H9 (cell line): ENCODE measurements at regions not wholly inside any gene's neighbourhood (a gene's known extent, or its start where the extent isn't known, plus 50 kb on each side); places are given as distances from the start of the nearest gene placed in this dataset.

Source experiments
- DNase-seq: peaks from one replicate; pipeline ENCODE4 v3.0.0-alpha.2; 2017
- H2AFZ ChIP-seq: one replicate; pipeline ENCODE4 v1.6.1; 2013; ENCODE audit warnings: mild to moderate bottlenecking, low read length, control low read depth, moderate library complexity
- H2AK5ac ChIP-seq: 2 replicates; pipeline ENCODE4 v1.6.1; 2013; ENCODE audit warnings: low read length, control low read depth, mixed read lengths; ENCODE audit not compliant: insufficient read length
- H2BK120ac ChIP-seq: one replicate; pipeline ENCODE4 v1.6.1; 2013; ENCODE audit warnings: low read depth, mild to moderate bottlenecking, low read length, control low read depth, inconsistent platforms; ENCODE audit not compliant: poor library complexity, severe bottlenecking
- H2BK12ac ChIP-seq: 2 replicates; pipeline ENCODE4 v1.6.1; 2013; ENCODE audit warnings: low read length, control low read depth, mixed read lengths, low read depth; ENCODE audit not compliant: insufficient read length
- H2BK15ac ChIP-seq: 2 replicates; pipeline ENCODE4 v1.6.1; 2013; ENCODE audit warnings: low read depth, low read length, control low read depth
- H2BK20ac ChIP-seq: one replicate; pipeline ENCODE4 v1.6.1; 2013; ENCODE audit warnings: low read depth, mild to moderate bottlenecking, low read length, control low read depth, inconsistent platforms; ENCODE audit not compliant: poor library complexity, severe bottlenecking
- H2BK5ac ChIP-seq: 2 replicates; pipeline ENCODE4 v1.6.1; 2013; ENCODE audit warnings: low read length, control low read depth, mixed read lengths; ENCODE audit not compliant: insufficient read length
- H3K14ac ChIP-seq: 2 replicates; pipeline ENCODE4 v1.6.1; 2013; ENCODE audit warnings: low read length, control low read depth; ENCODE audit not compliant: insufficient read depth
- H3K18ac ChIP-seq: 2 replicates; pipeline ENCODE4 v1.6.1; 2013; ENCODE audit warnings: low read depth, mild to moderate bottlenecking, mixed read lengths, low read length, control low read depth; ENCODE audit not compliant: insufficient read length
- H3K23ac ChIP-seq: 2 replicates; pipeline ENCODE4 v1.6.1; 2013; ENCODE audit warnings: low read length, control low read depth, mixed read lengths, low read depth; ENCODE audit not compliant: insufficient read length
- H3K23me2 ChIP-seq: 2 replicates; pipeline ENCODE4 v1.6.1; 2013; ENCODE audit warnings: low read depth, mild to moderate bottlenecking, mixed read lengths, low read length, control low read depth; ENCODE audit not compliant: insufficient read length, poor library complexity, severe bottlenecking
- H3K27ac ChIP-seq: 2 replicates; pipeline ENCODE4 v1.5.1; 2013; ENCODE audit warnings: low read length, control low read depth, mixed read lengths, low read depth; ENCODE audit not compliant: insufficient read length
- H3K27me3 ChIP-seq: 2 replicates; pipeline ENCODE4 v1.6.1; 2013; ENCODE audit warnings: low read length, control low read depth, inconsistent platforms; ENCODE audit not compliant: insufficient read depth
- H3K4ac ChIP-seq: 2 replicates; pipeline ENCODE4 v1.6.1; 2013; ENCODE audit warnings: low read depth, mild to moderate bottlenecking, control low read depth, inconsistent platforms, low read length, moderate library complexity
- H3K4me1 ChIP-seq: 2 replicates; pipeline ENCODE4 v1.6.1; 2013; ENCODE audit warnings: low read length, control low read depth, inconsistent platforms; ENCODE audit not compliant: insufficient read depth
- H3K4me2 ChIP-seq: 2 replicates; pipeline ENCODE4 v1.6.1; 2013; ENCODE audit warnings: low read length, control low read depth, mixed read lengths; ENCODE audit not compliant: insufficient read length, insufficient read depth
- H3K56ac ChIP-seq: 2 replicates; pipeline ENCODE4 v1.6.1; 2013; ENCODE audit warnings: low read depth, mild to moderate bottlenecking, mixed read lengths, low read length, control low read depth; ENCODE audit not compliant: insufficient read length
- H3K79me1 ChIP-seq: 2 replicates; pipeline ENCODE4 v1.6.1; 2013; ENCODE audit warnings: low read depth, mild to moderate bottlenecking, moderate library complexity, low read length, control low read depth, inconsistent platforms; ENCODE audit not compliant: insufficient read depth, poor library complexity, severe bottlenecking
- H3K79me2 ChIP-seq: 2 replicates; pipeline ENCODE4 v1.6.1; 2013; ENCODE audit warnings: low read length, control low read depth, inconsistent platforms; ENCODE audit not compliant: insufficient read depth
- H3K9ac ChIP-seq: 2 replicates; pipeline ENCODE4 v1.6.1; 2013; ENCODE audit warnings: low read length, control low read depth, mixed read lengths; ENCODE audit not compliant: insufficient read length; ENCODE audit errors: extremely low read depth
- H3K9me3 ChIP-seq: one replicate; pipeline ENCODE4 v1.6.1; 2013; ENCODE audit warnings: low read depth, low read length, inconsistent platforms; ENCODE audit not compliant: control insufficient read depth
- H3T11ph ChIP-seq: one replicate; pipeline ENCODE4 v1.6.1; 2013; ENCODE audit warnings: mild to moderate bottlenecking, low read length, control low read depth, inconsistent platforms
- H4K20me1 ChIP-seq: one replicate; pipeline ENCODE4 v1.6.1; 2013; ENCODE audit not compliant: control insufficient read depth, insufficient read length, insufficient read depth
- H4K5ac ChIP-seq: 2 replicates; pipeline ENCODE4 v1.6.1; 2013; ENCODE audit warnings: low read depth, mild to moderate bottlenecking, mixed read lengths, low read length, control low read depth; ENCODE audit not compliant: insufficient read length
- H4K8ac ChIP-seq: replicated peaks from 2 replicates; pipeline ENCODE4 v1.6.1; 2013; ENCODE audit warnings: low read length, control low read depth, mixed read lengths, low read depth; ENCODE audit not compliant: insufficient read length
- H4K91ac ChIP-seq: 2 replicates; pipeline ENCODE4 v1.6.1; 2013; ENCODE audit warnings: low read depth, mild to moderate bottlenecking, moderate library complexity, mixed read lengths, low read length, control low read depth; ENCODE audit not compliant: insufficient read length
- H3K27ac Mint-ChIP-seq, 3 experiments: 2 replicates in 2 of 3; 3 replicates in 1 of 3; pipeline ENCODE4 v1.8.0; 2020 to 2021; ENCODE audit warnings: mixed read lengths in 3 of 3, mild to moderate bottlenecking in 1 of 3, moderate library complexity in 1 of 3
- H3K27me3 Mint-ChIP-seq: 2 replicates; pipeline ENCODE4 v1.8.0; 2021; ENCODE audit warnings: low read depth, mild to moderate bottlenecking, moderate library complexity, mixed read lengths
- H3K36me3 Mint-ChIP-seq, 3 experiments: 2 replicates in 2 of 3; 3 replicates in 1 of 3; pipeline ENCODE4 v1.8.0; 2020 to 2021; ENCODE audit warnings: low read depth in 3 of 3, mixed read lengths in 3 of 3; ENCODE audit not compliant: insufficient read depth in 1 of 3
- H3K4me1 Mint-ChIP-seq, 2 experiments: 2 replicates each; pipeline ENCODE4 v1.8.0; 2020; ENCODE audit warnings: mixed read lengths in 2 of 2
- H3K4me3 Mint-ChIP-seq, 2 experiments: 2 replicates in 1 of 2; 3 replicates in 1 of 2; pipeline ENCODE4 v1.8.0; 2020 to 2021; ENCODE audit warnings: mild to moderate bottlenecking in 2 of 2, mixed read lengths in 2 of 2, moderate library complexity in 1 of 2
- H3K9me3 Mint-ChIP-seq, 2 experiments: 2 replicates in 1 of 2; 3 replicates in 1 of 2; pipeline ENCODE4 v1.8.0; 2020; ENCODE audit warnings: mild to moderate bottlenecking in 2 of 2, mixed read lengths in 2 of 2, moderate library complexity in 1 of 2
- CTCF ChIP-seq: fragments of 200-600 bp; sonication (generic); conservative IDR thresholded peaks from 3 replicates; pipeline ENCODE4 v1.8.0; 2021; ENCODE audit warnings: antibody characterized with exemption, mild to moderate bottlenecking

- no peak for TF ChIP-seq CTCF
- H2AFZ ChIP-seq, result no peak overlapping the region
- no peaks in the 10 kb centered on the region for H3K79me1 ChIP-seq
- no peak for DNase-seq
- H3K4me2 ChIP-seq, result no peak overlapping the region
- H3K23me2 ChIP-seq, result no peaks in the 10 kb centered on the region
- no peak overlapping the region for H3T11ph ChIP-seq
- no peak overlapping the region for H2BK15ac ChIP-seq
- H3K27ac ChIP-seq, result no peak overlapping the region
- no peaks in the 10 kb centered on the region for H3K27me3 ChIP-seq
- Mint-ChIP-seq H3K9me3 (no peaks in the 10 kb centered on the region), H3K27ac (no peak overlapping the region; a peak in 1 of 7 replicates), H3K4me3 (no peak overlapping the region), H3K4me1 (no peaks in the 10 kb centered on the region), H3K27me3 (no peaks in the 10 kb centered on the region), H3K36me3 (no peaks in the 10 kb centered on the region)
- H2AK5ac ChIP-seq, result no peak overlapping the region
- H4K20me1 ChIP-seq, result no peaks in the 10 kb centered on the region
- H3K9ac ChIP-seq, result no peak overlapping the region
- no peak overlapping the region for H2BK5ac ChIP-seq
- no peak overlapping the region for H3K14ac ChIP-seq
- H3K9me3 ChIP-seq, result no peaks in the 10 kb centered on the region
- H4K5ac ChIP-seq, result no peak overlapping the region
- no peak overlapping the region for H3K18ac ChIP-seq
- no peak overlapping the region for H2BK120ac ChIP-seq
- no peaks in the 10 kb centered on the region for H3K4me1 ChIP-seq
- H3K56ac ChIP-seq, result no peak overlapping the region
- H4K91ac ChIP-seq, result no peak overlapping the region
- H4K8ac ChIP-seq, result no peak overlapping the region
- no peaks in the 10 kb centered on the region for H3K79me2 ChIP-seq
- no peak overlapping the region for H2BK12ac ChIP-seq
- H3K4ac ChIP-seq, result no peak overlapping the region
- H2BK20ac ChIP-seq, result no peak overlapping the region
- no peak overlapping the region for H3K23ac ChIP-seq
Observed at GRCh38 chr4:107315584-107315983, 279.5 kb upstream of the DKK2 start.
